Hepatocyte (in vitro differentiated cells): ENCODE measurements at regions not wholly inside any gene's neighbourhood (a gene's known extent, or its start where the extent isn't known, plus 50 kb on each side); places are given as distances from the start of the nearest gene placed in this dataset.

Experiments
- DNase-seq: peaks from one replicate; pipeline ENCODE4 v3.0.0-alpha.2; 2016; ENCODE audit warnings: low spot score
- H2AFZ ChIP-seq: fragments of 200-600 bp; sonication (generic); 2 replicates; pipeline ENCODE4 v1.6.0; 2016; ENCODE audit warnings: antibody characterized with exemption, mild to moderate bottlenecking
- H3K27ac ChIP-seq: fragments of 200-600 bp; sonication (generic); 2 replicates; pipeline ENCODE4 v1.5.1; 2016; ENCODE audit warnings: mild to moderate bottlenecking
- H3K27me3 ChIP-seq: fragments of 200-600 bp; sonication (generic); 2 replicates; pipeline ENCODE4 v1.6.1; 2016
- H3K36me3 ChIP-seq: fragments of 200-600 bp; sonication (generic); replicated peaks from 2 replicates; pipeline ENCODE4 v1.5.1; 2016; ENCODE audit warnings: low read depth; ENCODE audit not compliant: insufficient read depth
- H3K4me1 ChIP-seq: fragments of 200-600 bp; sonication (generic); 2 replicates; pipeline ENCODE4 v1.5.1; 2016; ENCODE audit warnings: mild to moderate bottlenecking, moderate library complexity; ENCODE audit not compliant: insufficient read depth
- H3K4me2 ChIP-seq: fragments of 200-600 bp; sonication (generic); 2 replicates; pipeline ENCODE4 v1.6.0; 2016
- H3K4me3 ChIP-seq: fragments of 200-600 bp; sonication (generic); 2 replicates; pipeline ENCODE4 v1.5.1; 2016; ENCODE audit warnings: mild to moderate bottlenecking
- H3K79me2 ChIP-seq: fragments of 200-600 bp; sonication (generic); 2 replicates; pipeline ENCODE4 v1.6.0; 2017; ENCODE audit warnings: mild to moderate bottlenecking
- H3K9me2 ChIP-seq: fragments of 200-600 bp; sonication (generic); replicated peaks from 2 replicates; pipeline ENCODE4 v1.6.0; 2017; ENCODE audit warnings: mild to moderate bottlenecking; ENCODE audit not compliant: insufficient read depth
- H3K9me3 ChIP-seq: fragments of 200-600 bp; sonication (generic); 2 replicates; pipeline ENCODE4 v1.5.1; 2016; ENCODE audit warnings: low read depth, mild to moderate bottlenecking
- H4K20me1 ChIP-seq: fragments of 200-600 bp; sonication (generic); 2 replicates; pipeline ENCODE4 v1.6.0; 2016; ENCODE audit warnings: mild to moderate bottlenecking; ENCODE audit not compliant: insufficient read depth, poor library complexity, severe bottlenecking
- EZH2 ChIP-seq: fragments of 200-600 bp; sonication (generic); IDR thresholded peaks from 2 replicates; pipeline ENCODE4 v1.6.1; 2016; ENCODE audit warnings: antibody characterized with exemption, mild to moderate bottlenecking, borderline replicate concordance
- EZH2phosphoT487 ChIP-seq: fragments of 200-600 bp; sonication (generic); IDR thresholded peaks from one replicate; pipeline ENCODE4 v1.6.1; 2018; ENCODE audit warnings: antibody characterized with exemption, mild to moderate bottlenecking, low read depth, moderate library complexity; ENCODE audit not compliant: unreplicated experiment, severe bottlenecking
- WGBS: methylation state at CpG from one replicate; pipeline ENCODE4 v1.1.6; 2016; ENCODE audit warnings: low lambda C conversion rate; ENCODE audit errors: missing lambda C conversion rate; 5-methylcytosine and 5-hydroxymethylcytosine counted together
- TF ChIP-seq, protein P1 (sequence below): fragments of 200-600 bp; sonication (generic); IDR thresholded peaks from 2 replicates; pipeline ENCODE4 v1.5.1; 2016; ENCODE audit warnings: antibody characterized with exemption, mild to moderate bottlenecking; ENCODE audit not compliant: poor library complexity

DNA sequence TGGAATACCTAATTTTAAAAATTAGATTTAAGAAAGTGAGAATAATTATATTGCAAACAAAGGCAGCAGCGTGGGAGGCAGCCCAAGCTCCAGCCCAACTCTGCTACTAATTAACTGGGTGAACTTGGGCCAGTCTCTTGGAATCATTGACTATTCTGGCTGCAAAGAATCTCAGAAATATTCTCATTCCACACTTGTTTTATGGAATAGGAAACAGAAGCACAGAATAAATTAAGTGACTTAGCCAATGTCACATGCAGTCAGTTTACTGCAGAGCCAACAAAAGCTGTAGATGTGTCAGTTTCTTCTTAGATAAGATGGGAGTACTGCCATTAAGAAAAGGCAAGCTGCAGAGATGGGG, 132.6 kb upstream of the FAM9B start:
- H3K27me3 ChIP-seq: no peaks in the 10 kb centered on the region
- H3K9me3 ChIP-seq: no peaks in the 10 kb centered on the region
- H3K27ac ChIP-seq: no peak overlapping the region
- DNase-seq: no peak
- TF ChIP-seq EZH2 (no peak), EZH2phosphoT487 (no peak)
- TF ChIP-seq, protein P1, sequence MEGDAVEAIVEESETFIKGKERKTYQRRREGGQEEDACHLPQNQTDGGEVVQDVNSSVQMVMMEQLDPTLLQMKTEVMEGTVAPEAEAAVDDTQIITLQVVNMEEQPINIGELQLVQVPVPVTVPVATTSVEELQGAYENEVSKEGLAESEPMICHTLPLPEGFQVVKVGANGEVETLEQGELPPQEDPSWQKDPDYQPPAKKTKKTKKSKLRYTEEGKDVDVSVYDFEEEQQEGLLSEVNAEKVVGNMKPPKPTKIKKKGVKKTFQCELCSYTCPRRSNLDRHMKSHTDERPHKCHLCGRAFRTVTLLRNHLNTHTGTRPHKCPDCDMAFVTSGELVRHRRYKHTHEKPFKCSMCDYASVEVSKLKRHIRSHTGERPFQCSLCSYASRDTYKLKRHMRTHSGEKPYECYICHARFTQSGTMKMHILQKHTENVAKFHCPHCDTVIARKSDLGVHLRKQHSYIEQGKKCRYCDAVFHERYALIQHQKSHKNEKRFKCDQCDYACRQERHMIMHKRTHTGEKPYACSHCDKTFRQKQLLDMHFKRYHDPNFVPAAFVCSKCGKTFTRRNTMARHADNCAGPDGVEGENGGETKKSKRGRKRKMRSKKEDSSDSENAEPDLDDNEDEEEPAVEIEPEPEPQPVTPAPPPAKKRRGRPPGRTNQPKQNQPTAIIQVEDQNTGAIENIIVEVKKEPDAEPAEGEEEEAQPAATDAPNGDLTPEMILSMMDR: no peak
- H2AFZ ChIP-seq: no peak overlapping the region
- H3K4me1 ChIP-seq: no peaks in the 10 kb centered on the region
- 42% methylated on average over 1 of the region's 1 CpG for WGBS
- no peaks in the 10 kb centered on the region for H3K36me3 ChIP-seq
- H3K4me3 ChIP-seq: no peak overlapping the region
- H3K9me2 ChIP-seq: no peaks in the 10 kb centered on the region
- no peaks in the 10 kb centered on the region for H4K20me1 ChIP-seq
- H3K4me2 ChIP-seq: no peak overlapping the region
- no peaks in the 10 kb centered on the region for H3K79me2 ChIP-seq

DNA sequence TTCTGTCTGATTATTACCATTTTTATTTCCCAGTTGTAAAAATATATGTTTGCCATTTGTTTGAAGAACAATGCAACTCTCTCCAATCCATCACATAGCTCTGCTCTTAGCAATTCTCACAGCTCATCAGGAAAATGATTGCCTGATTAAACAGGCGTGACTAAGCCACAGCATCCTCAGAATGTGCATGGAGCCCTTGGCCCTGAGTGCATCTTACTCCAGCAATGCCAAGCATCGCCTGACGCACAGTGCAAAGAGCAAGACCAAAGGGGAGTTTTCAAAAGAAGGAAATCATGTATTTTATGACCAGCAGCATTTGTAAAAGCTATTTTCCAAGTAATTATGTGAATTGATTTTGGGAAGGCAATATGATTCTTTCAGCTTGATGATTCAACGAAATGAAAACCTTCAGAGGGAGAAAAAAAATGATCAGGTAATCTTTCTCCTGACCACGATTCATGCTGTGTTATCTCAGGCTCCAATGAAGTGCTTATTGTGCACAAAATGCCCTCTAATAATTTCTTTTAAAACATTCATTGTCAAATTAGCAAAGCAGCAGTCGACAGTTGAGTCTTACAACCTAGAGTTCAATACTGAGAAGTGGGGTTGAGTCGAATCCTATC, 138.0 kb upstream of the FAM9B start:
- Histone ChIP-seq H3K27ac (no peak overlapping the region), H3K4me1 (no peaks in the 10 kb centered on the region), H3K4me3 (no peak overlapping the region), H3K36me3 (no peaks in the 10 kb centered on the region), H3K79me2 (no peaks in the 10 kb centered on the region), H2AFZ (no peak overlapping the region), H3K4me2 (no peak overlapping the region), H4K20me1 (no peaks in the 10 kb centered on the region), H3K9me2 (no peaks in the 10 kb centered on the region), H3K27me3 (no peaks in the 10 kb centered on the region), H3K9me3 (no peaks in the 10 kb centered on the region)
- no peak for DNase-seq
- TF ChIP-seq, protein P1: no peak
- TF ChIP-seq EZH2 (no peak), EZH2phosphoT487 (no peak)
- WGBS: 76% methylated on average over 7 of the region's 7 CpGs

DNA sequence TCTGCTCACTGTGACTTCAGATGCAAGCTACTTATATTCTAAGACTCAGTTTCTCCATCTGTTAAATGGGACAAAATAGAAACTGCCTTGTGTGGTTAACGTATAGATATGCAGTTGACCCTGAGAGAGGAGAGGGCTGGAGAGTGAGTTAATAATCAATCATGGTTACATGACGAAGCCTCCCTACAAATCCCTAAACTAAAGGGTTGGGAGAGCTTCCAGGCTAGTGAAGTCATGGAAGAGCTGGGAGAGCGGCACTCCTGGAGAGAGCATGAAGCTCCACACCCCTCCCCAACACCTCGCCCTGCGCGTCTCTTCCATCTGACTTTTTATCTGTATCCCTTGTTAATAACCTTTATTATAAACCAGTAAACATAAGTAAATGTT, 138.5 kb upstream of the FAM9B start:
- no peak overlapping the region for H3K4me3 ChIP-seq
- H2AFZ ChIP-seq: no peak overlapping the region
- no peak overlapping the region for H3K4me2 ChIP-seq
- no peaks in the 10 kb centered on the region for H3K27me3 ChIP-seq
- TF ChIP-seq EZH2phosphoT487 (no peak), EZH2 (no peak)
- TF ChIP-seq, protein P1: no peak
- H3K36me3 ChIP-seq: no peaks in the 10 kb centered on the region
- H3K9me2 ChIP-seq: no peaks in the 10 kb centered on the region
- H3K4me1 ChIP-seq: no peaks in the 10 kb centered on the region
- no peaks in the 10 kb centered on the region for H4K20me1 ChIP-seq
- DNase-seq: no peak
- WGBS: 84% methylated on average over 6 of the region's 6 CpGs
- H3K79me2 ChIP-seq: no peaks in the 10 kb centered on the region
- H3K27ac ChIP-seq: no peak overlapping the region
- H3K9me3 ChIP-seq: no peaks in the 10 kb centered on the region

DNA sequence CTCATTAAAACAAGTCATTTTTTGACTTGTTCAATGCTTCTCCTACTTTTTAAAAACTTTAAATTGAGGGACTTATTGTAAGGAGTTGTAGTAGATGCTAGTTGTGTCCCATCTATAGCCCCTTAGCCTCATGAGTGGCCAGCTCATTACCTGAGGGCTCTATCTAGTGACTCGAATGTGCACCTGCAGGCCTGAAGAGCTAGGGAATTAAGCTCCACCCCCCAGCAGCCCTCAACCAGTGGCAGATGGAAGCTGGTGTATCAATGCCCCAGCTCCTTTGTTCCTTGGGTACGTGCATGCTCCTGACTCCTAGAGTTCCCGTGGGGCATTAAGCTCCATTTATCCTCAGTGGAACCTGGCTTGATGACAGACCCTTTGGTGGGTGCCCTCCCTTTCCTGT, 146.7 kb upstream of the FAM9B start:
- WGBS: 78% methylated on average over 3 of the region's 3 CpGs
- H3K27ac ChIP-seq: no peak overlapping the region

More for the DNA sequence above, 146.7 kb upstream of the FAM9B start:
- no peak overlapping the region for H2AFZ ChIP-seq
- no peak overlapping the region for H3K4me3 ChIP-seq
- no peaks in the 10 kb centered on the region for H4K20me1 ChIP-seq
- TF ChIP-seq, protein P1: no peak
- TF ChIP-seq EZH2phosphoT487: no peak
- no peak for TF ChIP-seq EZH2
- H3K9me3 ChIP-seq: no peaks in the 10 kb centered on the region
- H3K36me3 ChIP-seq: no peaks in the 10 kb centered on the region
- no peak overlapping the region for H3K4me2 ChIP-seq
- no peaks in the 10 kb centered on the region for H3K27me3 ChIP-seq
- H3K79me2 ChIP-seq: no peaks in the 10 kb centered on the region
- no peaks in the 10 kb centered on the region for H3K4me1 ChIP-seq
- H3K9me2 ChIP-seq: no peaks in the 10 kb centered on the region
- no peak for DNase-seq
